H1 (cell line): ENCODE measurements at regions not wholly inside any gene's neighbourhood (a gene's known extent, or its start where the extent isn't known, plus 50 kb on each side); places are given as distances from the start of the nearest gene placed in this dataset.
"Not testable (repeated sequence)": the region's sequence is repeated elsewhere in the genome, so short reads cannot be mapped to it uniquely, and the experiment has no call there.

Experiments
- CTCF ChIA-PET: fragments of 300-600 bp; sonication (Branson Sonifier 250); formaldehyde crosslinking; loops from one replicate; lab custom pipeline; 2021; ENCODE audit not compliant: partially characterized antibody; lab: Charles Lee
- POLR2A ChIA-PET: fragments of 300-600 bp; sonication (Branson Sonifier 250); formaldehyde crosslinking; loops from one replicate; lab custom pipeline; 2021; ENCODE audit warnings: inconsistent platforms; ENCODE audit not compliant: partially characterized antibody; lab: Charles Lee
- DNase-seq, 2 experiments: peaks; one replicate each; pipeline versions ENCODE4 v3.0.0 to v3.0.0-alpha.2; 2010 to 2022; ENCODE audit warnings: low spot score in 2 of 2, low read depth in 1 of 2, mixed read lengths in 1 of 2
- FAIRE-seq: peaks from 2 replicates; lab custom pipeline; 2011; peaks lifted over from hg19 to GRCh38; lab: Jason Lieb, UNC
- H2AFZ ChIP-seq: 2 replicates; pipeline ENCODE4 v1.8.1; 2012; ENCODE audit warnings: low read length, inconsistent platforms
- H2AK5ac ChIP-seq: 2 replicates; pipeline ENCODE4 v1.6.1; 2013; ENCODE audit warnings: low read depth, low read length
- H2BK120ac ChIP-seq: replicated peaks from 2 replicates; pipeline ENCODE3; 2013; ENCODE audit warnings: low read depth, low read length, inconsistent platforms
- H2BK12ac ChIP-seq: 2 replicates; pipeline ENCODE4 v1.6.1; 2013; ENCODE audit warnings: low read depth, low read length
- H2BK15ac ChIP-seq: 2 replicates; pipeline ENCODE4 v1.6.1; 2013; ENCODE audit warnings: low read length
- H2BK20ac ChIP-seq: 2 replicates; pipeline ENCODE4 v1.6.1; 2013; ENCODE audit warnings: low read length
- H2BK5ac ChIP-seq: 2 replicates; pipeline ENCODE4 v1.6.1; 2013; ENCODE audit warnings: low read depth, low read length
- H3K14ac ChIP-seq: 2 replicates; pipeline ENCODE4 v1.6.1; 2013; ENCODE audit warnings: inconsistent platforms; ENCODE audit not compliant: insufficient read length
- H3K18ac ChIP-seq: 2 replicates; pipeline ENCODE4 v1.6.1; 2013; ENCODE audit warnings: low read length; ENCODE audit errors: extremely low read depth
- H3K23ac ChIP-seq: 2 replicates; pipeline ENCODE4 v1.6.1; 2013; ENCODE audit warnings: inconsistent platforms; ENCODE audit not compliant: insufficient read length
- H3K23me2 ChIP-seq: 2 replicates; pipeline ENCODE4 v1.6.1; 2013; ENCODE audit warnings: low read depth, low read length
- H3K27ac ChIP-seq: 2 replicates; pipeline ENCODE4 v1.6.1; 2011; ENCODE audit warnings: low read depth, low read length, inconsistent platforms
- H3K27me3 ChIP-seq, 4 experiments: replicated peaks in 1 of 4; 1 replicate in 1 of 4; 2 replicates in 3 of 4; pipeline versions ENCODE4 v1.6.1 to v1.8.1; 2011 to 2013; ENCODE audit warnings: low read length in 3 of 4, mild to moderate bottlenecking in 3 of 4, inconsistent platforms in 2 of 4, mixed read lengths in 2 of 4, moderate library complexity in 1 of 4; ENCODE audit not compliant: control insufficient read depth in 3 of 4, insufficient read depth in 3 of 4; ENCODE audit errors: extremely low read depth in 1 of 4
- H3K36me3 ChIP-seq, 4 experiments: 2 replicates each; pipeline versions ENCODE4 v1.6.1 to v1.8.1; 2011 to 2013; ENCODE audit warnings: mild to moderate bottlenecking in 4 of 4, low read length in 3 of 4, moderate library complexity in 2 of 4, control low read depth in 1 of 4, inconsistent platforms in 1 of 4; ENCODE audit not compliant: insufficient read depth in 4 of 4, control insufficient read depth in 2 of 4
- H3K4ac ChIP-seq: replicated peaks from 2 replicates; pipeline ENCODE3; 2013; ENCODE audit warnings: low read length, low read depth, mixed read lengths, inconsistent platforms; ENCODE audit not compliant: insufficient read length
- H3K4me1 ChIP-seq, 4 experiments: replicated peaks in 1 of 4; 1 replicate in 1 of 4; 2 replicates in 3 of 4; pipeline versions ENCODE4 v1.6.1 to v1.8.1; 2011 to 2013; ENCODE audit warnings: low read length in 3 of 4, inconsistent platforms in 2 of 4, mixed read lengths in 1 of 4; ENCODE audit not compliant: insufficient read depth in 4 of 4, control insufficient read depth in 3 of 4
- H3K4me2 ChIP-seq, 2 experiments: 2 replicates each; pipeline versions ENCODE4 v1.6.1 to v1.8.1; 2011 to 2013; ENCODE audit warnings: low read depth in 2 of 2, low read length in 2 of 2, control low read depth in 1 of 2, inconsistent platforms in 1 of 2, mild to moderate bottlenecking in 1 of 2; ENCODE audit not compliant: insufficient read depth in 1 of 2
- H3K4me3 ChIP-seq, 4 experiments: fragments of 200-600, 300-600 bp in 1 of 4; sonication (generic), shearing (Covaris generic), sonication (Bioruptor Twin) in 1 of 4; 2 replicates each; pipeline versions ENCODE4 v1.5.1 to v1.8.1; 2011 to 2016; ENCODE audit warnings: low read length in 4 of 4, low read depth in 3 of 4, control low read depth in 2 of 4, inconsistent platforms in 2 of 4, mild to moderate bottlenecking in 2 of 4, mixed read lengths in 1 of 4, moderate library complexity in 1 of 4; ENCODE audit not compliant: insufficient read depth in 2 of 4; ENCODE audit errors: extremely low read depth in 1 of 4
- H3K56ac ChIP-seq: replicated peaks from 2 replicates; pipeline ENCODE3; 2013; ENCODE audit warnings: low read depth, mild to moderate bottlenecking, mixed read lengths, low read length, inconsistent platforms; ENCODE audit not compliant: insufficient read length
- H3K79me1 ChIP-seq: 2 replicates; pipeline ENCODE4 v1.6.1; 2013; ENCODE audit warnings: low read depth, low read length, control low read depth
- H3K79me2 ChIP-seq, 2 experiments: 2 replicates each; pipeline versions ENCODE4 v1.6.1 to v1.8.1; 2012 to 2013; ENCODE audit warnings: low read length in 2 of 2, mild to moderate bottlenecking in 2 of 2, inconsistent platforms in 1 of 2; ENCODE audit not compliant: insufficient read depth in 2 of 2, control insufficient read depth in 1 of 2
- H3K9ac ChIP-seq, 4 experiments: replicated peaks in 1 of 4; 1 replicate in 1 of 4; 2 replicates in 3 of 4; pipeline versions ENCODE4 v1.6.1 to v1.8.1; 2011 to 2013; ENCODE audit warnings: low read depth in 3 of 4, low read length in 3 of 4, control low read depth in 2 of 4, mild to moderate bottlenecking in 2 of 4, moderate library complexity in 2 of 4, inconsistent platforms in 1 of 4; ENCODE audit errors: extremely low read depth in 1 of 4
- H3K9me3 ChIP-seq, 2 experiments: 2 replicates each; pipeline versions ENCODE4 v1.6.1 to v1.8.1; 2012 to 2013; ENCODE audit warnings: mild to moderate bottlenecking in 2 of 2, moderate library complexity in 2 of 2, control low read depth in 1 of 2, inconsistent platforms in 1 of 2, low read depth in 1 of 2, low read length in 1 of 2, mixed read lengths in 1 of 2; ENCODE audit not compliant: insufficient read depth in 2 of 2
- H4K20me1 ChIP-seq, 2 experiments: replicated peaks in 1 of 2; 2 replicates each; pipeline versions ENCODE3 to v1.8.1; 2011 to 2013; ENCODE audit warnings: inconsistent platforms in 2 of 2, low read length in 2 of 2, mild to moderate bottlenecking in 1 of 2; ENCODE audit not compliant: insufficient read depth in 2 of 2, control insufficient read depth in 1 of 2
- H4K5ac ChIP-seq: 2 replicates; pipeline ENCODE4 v1.6.1; 2013; ENCODE audit warnings: low read length, low read depth, mixed read lengths, inconsistent platforms; ENCODE audit not compliant: insufficient read length
- H4K8ac ChIP-seq: 2 replicates; pipeline ENCODE4 v1.8.0; 2013; ENCODE audit warnings: mild to moderate bottlenecking, moderate library complexity, low read length, inconsistent platforms; ENCODE audit not compliant: insufficient read depth; ENCODE audit errors: extremely low read depth
- H4K91ac ChIP-seq: replicated peaks from 2 replicates; pipeline ENCODE3; 2013; ENCODE audit warnings: low read length, mixed read lengths, inconsistent platforms; ENCODE audit not compliant: insufficient read length
- ASH2L ChIP-seq: fragments of 200-600, 300-600 bp; sonication (generic); IDR thresholded peaks from one replicate; pipeline ENCODE4 v1.7.1; 2017; ENCODE audit warnings: low read length
- KDM1A ChIP-seq: fragments of 200-600, 300-600 bp; sonication (generic); IDR thresholded peaks from 2 replicates; pipeline ENCODE4 v1.7.1; 2016; ENCODE audit warnings: mild to moderate bottlenecking, low read length, borderline replicate concordance
- TAF1 ChIP-seq: IDR thresholded peaks from 2 replicates; pipeline ENCODE4 v1.6.1; 2011; ENCODE audit warnings: mild to moderate bottlenecking, low read depth, low read length
- WGBS, 2 experiments: shearing (Covaris generic) in 1 of 2; methylation state at CpG; one replicate each; pipeline versions ENCODE4 v1.1.6 to v1.1.7; 2013 to 2015; ENCODE audit warnings: low lambda C conversion rate in 2 of 2, mixed read lengths in 2 of 2, inconsistent platforms in 1 of 2, low coverage in 1 of 2, missing lambda C conversion rate in 1 of 2; ENCODE audit not compliant: insufficient replicate concordance in 2 of 2, insufficient coverage in 1 of 2, insufficient read length in 1 of 2; ENCODE audit errors: extremely low coverage in 1 of 2, missing lambda C conversion rate in 1 of 2; 5-methylcytosine and 5-hydroxymethylcytosine counted together

GRCh38 chr17:30666838-30667656, 157.4 kb downstream of the CRLF3 start:
- H3K27ac ChIP-seq = peak overlapping the region; percentile 58; the same call in 1 of the 2 replicates
- FAIRE-seq = not testable (repeated sequence)

More at GRCh38 chr17:30666838-30667656, 157.4 kb downstream of the CRLF3 start:
- H3K23ac ChIP-seq, H3K36me3 ChIP-seq, H3K9me3 ChIP-seq, CTCF ChIA-PET, H4K20me1 ChIP-seq, H2AFZ ChIP-seq, H3K79me1 ChIP-seq, H2BK12ac ChIP-seq, H3K4me1 ChIP-seq, H2BK15ac ChIP-seq, H3K18ac ChIP-seq, H4K91ac ChIP-seq, H3K14ac ChIP-seq, H3K56ac ChIP-seq, H3K79me2 ChIP-seq, H2BK120ac ChIP-seq, H3K23me2 ChIP-seq, H2BK20ac ChIP-seq, H3K27me3 ChIP-seq, H3K4ac ChIP-seq, H2AK5ac ChIP-seq: not testable (repeated sequence)
- 0 out of 7 replicates have a peak overlapping the region, but pooled peaks of 1 of the 4 experiments have one; percentile 50 for H3K9ac ChIP-seq
- peak in 1 of 2 experiments; percentile 59 for DNase-seq
- H4K8ac ChIP-seq = peak overlapping the region; percentile 51
- peak overlapping the region; percentile 71; the same call in 1 of the 2 replicates for H2BK5ac ChIP-seq
- peak overlapping the region; percentile 40 to 62 (median 46) for H3K4me3 ChIP-seq
- WGBS, 2 experiments = 7% methylated on average over 10 of the region's 23 CpGs; no CpG with 5 or more reads in 1 of the 2 experiments
- H4K5ac ChIP-seq = peak overlapping the region; percentile 72
- H3K4me2 ChIP-seq = peak overlapping the region; percentile 64 to 69
- 0 out of 2 replicates have a peak, but pooled peaks have one; percentile 14 for TF ChIP-seq TAF1
- TF ChIP-seq KDM1A = peak; percentile 42; the same call in 1 of the 2 replicates
- TF ChIP-seq ASH2L = peak; percentile 24
- POLR2A ChIA-PET = interaction anchor here (1.3 kb wide), 1 partner anchor 42 kb away, joined by 3 read pairs; no protein-coding TSS in a partner anchor
